ENCODE measurements at regions not wholly inside any gene's neighbourhood (a gene's known extent, or its start where the extent isn't known, plus 50 kb on each side); places are given as distances from the start of the nearest gene placed in this dataset.

GRCh38 chr4:24174602-24175001 is 284.8 kb upstream of the PPARGC1A start:
- in situ Hi-C loops (cut with HindIII; ENCODE audit: low sequenced_read_pairs), result no loop called here

- in situ Hi-C loops (cut with HindIII; ENCODE audit: low sequenced_read_pairs), result no loop called here
Observed at GRCh38 chr4:24172406-24172805, 282.6 kb upstream of the PPARGC1A start.

- in situ Hi-C loops (cut with HindIII; ENCODE audit: low sequenced_read_pairs), result no loop called here
Observed at GRCh38 chr4:24169956-24170355, 280.1 kb upstream of the PPARGC1A start.

DNA sequence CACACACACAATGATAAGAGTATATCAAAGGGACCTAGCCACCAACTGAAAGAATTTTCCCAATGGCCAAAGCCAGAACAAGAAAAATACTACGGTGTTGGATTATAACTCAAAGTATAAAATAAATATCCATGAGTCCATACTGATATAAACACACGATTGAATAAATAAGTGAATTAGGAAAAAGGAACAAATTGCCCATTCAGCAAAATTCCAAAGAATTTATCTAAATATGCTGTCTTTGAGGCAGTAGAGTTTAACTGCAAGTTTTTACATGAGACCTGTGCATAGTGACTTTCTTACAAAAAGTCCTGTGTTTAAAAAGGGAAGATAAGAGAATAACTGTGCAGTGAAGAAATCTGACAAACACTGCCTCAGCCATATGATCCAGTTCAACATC is 278.8 kb upstream of the PPARGC1A start:
- in situ Hi-C loops (cut with HindIII; ENCODE audit: low sequenced_read_pairs), result no loop called here

- in situ Hi-C loops (cut with HindIII; ENCODE audit: low sequenced_read_pairs), result no loop called here
Observed at GRCh38 chr4:24166501-24166900, 276.7 kb upstream of the PPARGC1A start.

GRCh38 chr4:24164797-24165196 is 274.9 kb upstream of the PPARGC1A start:
- in situ Hi-C loops (cut with HindIII; ENCODE audit: low sequenced_read_pairs), result no loop called here

DNA sequence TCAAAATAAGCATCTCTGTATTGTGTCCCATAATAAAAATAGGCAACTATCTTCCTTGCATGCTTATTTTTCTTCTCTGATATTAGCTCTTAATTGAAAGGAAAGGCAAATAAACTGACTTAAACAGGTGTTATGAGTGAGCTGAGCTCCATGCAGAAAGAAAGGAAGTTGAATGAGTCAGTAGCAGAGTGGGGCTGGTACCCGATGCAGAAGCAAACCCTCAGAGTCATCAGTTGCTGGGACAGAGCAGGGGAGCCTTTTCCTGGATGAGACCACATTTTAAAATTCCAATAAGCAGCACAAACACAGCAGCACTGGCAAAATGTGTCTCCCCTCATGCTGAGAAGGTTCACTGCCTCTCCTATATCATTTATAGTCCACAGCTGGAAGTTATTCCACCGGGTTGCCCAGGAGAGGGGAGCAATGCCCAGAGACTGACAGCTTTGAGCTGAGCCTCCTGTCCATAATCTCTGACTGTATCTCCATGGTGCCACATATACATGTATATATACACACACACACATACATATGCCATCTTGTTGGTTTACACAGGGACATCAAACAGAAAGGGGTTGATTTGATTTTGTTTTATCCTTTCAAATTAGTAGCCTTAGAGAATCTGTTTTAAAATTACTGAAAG is 274.3 kb upstream of the PPARGC1A start:
- in situ Hi-C loops (cut with HindIII; ENCODE audit: low sequenced_read_pairs), result no loop called here

GRCh38 chr4:24163314-24163713 is 273.5 kb upstream of the PPARGC1A start:
- in situ Hi-C loops (cut with HindIII; ENCODE audit: low sequenced_read_pairs), result no loop called here

DNA sequence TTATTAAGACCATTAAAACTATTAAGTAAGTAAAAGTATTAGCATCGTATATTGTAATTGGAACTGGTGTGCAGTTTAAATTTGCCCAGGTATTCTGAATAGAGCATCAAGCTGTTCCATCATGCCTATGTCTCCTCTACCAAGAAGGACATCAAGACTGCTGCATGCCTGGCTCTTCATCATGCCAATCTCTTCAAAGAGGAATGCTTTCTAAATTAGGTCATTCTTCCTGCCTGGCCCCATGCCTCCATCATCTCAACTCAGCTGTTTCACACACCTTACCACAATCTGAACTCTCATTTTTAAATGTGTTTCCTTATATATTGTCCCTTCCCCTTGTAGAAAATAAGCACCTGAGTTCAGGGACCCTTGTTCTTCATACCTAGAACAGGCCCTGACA is 270.5 kb upstream of the PPARGC1A start:
- in situ Hi-C loops (cut with HindIII; ENCODE audit: low sequenced_read_pairs), result no loop called here

DNA sequence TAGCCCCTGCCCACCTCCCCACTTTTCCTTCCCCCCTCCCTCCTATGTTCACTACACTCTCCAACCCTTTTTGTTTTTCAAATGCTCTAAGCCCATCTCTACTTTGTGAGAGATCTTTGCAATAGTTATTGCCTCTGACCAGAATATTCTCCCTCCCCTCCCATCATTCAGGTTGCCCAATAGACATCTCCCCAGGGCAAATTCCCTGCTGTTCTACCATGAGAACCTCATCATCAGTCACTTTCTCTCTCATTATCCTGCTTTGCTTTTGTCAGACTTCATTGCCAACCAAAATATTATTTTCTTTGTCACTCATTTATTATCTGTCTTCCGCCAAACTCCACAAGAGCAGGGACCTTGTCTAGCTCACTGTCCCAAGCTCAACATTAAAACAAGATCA is 268.2 kb upstream of the PPARGC1A start:
- in situ Hi-C loops (cut with HindIII; ENCODE audit: low sequenced_read_pairs), result no loop called here

- in situ Hi-C loops (cut with HindIII; ENCODE audit: low sequenced_read_pairs), result no loop called here
Observed at GRCh38 chr4:24150034-24150433, 260.2 kb upstream of the PPARGC1A start.

GRCh38 chr4:24146127-24146526 is 256.3 kb upstream of the PPARGC1A start:
- in situ Hi-C loops (cut with HindIII; ENCODE audit: low sequenced_read_pairs), result no loop called here

GRCh38 chr4:24145591-24145990 is 255.7 kb upstream of the PPARGC1A start:
- in situ Hi-C loops (cut with HindIII; ENCODE audit: low sequenced_read_pairs), result no loop called here

- in situ Hi-C loops (cut with HindIII; ENCODE audit: low sequenced_read_pairs), result no loop called here
Observed at GRCh38 chr4:24144381-24144780, 254.5 kb upstream of the PPARGC1A start.

- in situ Hi-C loops (cut with HindIII; ENCODE audit: low sequenced_read_pairs), result no loop called here
Observed at GRCh38 chr4:24143741-24144140, 253.9 kb upstream of the PPARGC1A start.

DNA sequence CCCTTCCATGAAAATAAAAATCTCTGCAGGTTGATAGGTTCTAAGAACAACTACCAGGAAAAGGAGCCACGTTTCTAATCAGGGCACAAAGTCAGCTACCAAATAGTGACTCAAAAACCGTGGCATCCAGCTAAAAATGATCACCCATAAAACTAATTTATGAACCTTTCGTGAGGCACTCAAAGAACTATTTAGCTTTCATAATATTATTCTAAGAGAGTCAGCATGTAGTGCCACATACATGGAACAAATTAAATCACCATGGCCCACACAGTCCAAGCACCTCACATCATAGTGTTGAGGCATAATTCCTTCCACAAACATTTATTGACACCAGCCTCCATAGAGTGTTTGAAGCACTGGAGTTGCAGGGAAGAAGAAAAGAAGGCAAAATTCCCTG is 252.0 kb upstream of the PPARGC1A start:
- in situ Hi-C loops (cut with HindIII; ENCODE audit: low sequenced_read_pairs), result no loop called here

DNA sequence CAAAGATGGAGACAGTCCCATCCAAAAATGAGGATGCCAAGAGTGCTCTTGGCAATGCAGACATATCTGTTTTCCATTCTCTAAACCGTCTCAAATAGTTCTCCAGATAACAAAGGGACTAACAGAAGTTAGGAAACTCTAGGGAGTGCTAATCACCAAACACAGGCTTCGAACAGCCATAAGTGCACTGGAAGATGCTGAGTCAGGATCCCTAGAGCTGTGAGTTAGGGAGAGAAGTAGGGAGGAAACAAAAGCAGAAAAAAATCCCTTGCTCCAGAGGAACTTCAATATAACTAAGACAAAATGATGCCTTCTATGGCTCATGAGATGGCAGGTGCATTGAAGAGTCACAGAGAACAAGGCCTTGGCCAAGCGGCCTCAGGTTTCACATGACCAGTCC is 251.0 kb upstream of the PPARGC1A start:
- in situ Hi-C loops (cut with HindIII; ENCODE audit: low sequenced_read_pairs), result no loop called here

- in situ Hi-C loops (cut with HindIII; ENCODE audit: low sequenced_read_pairs), result no loop called here
Observed at GRCh38 chr4:24137671-24138601, 248.1 kb upstream of the PPARGC1A start.

DNA sequence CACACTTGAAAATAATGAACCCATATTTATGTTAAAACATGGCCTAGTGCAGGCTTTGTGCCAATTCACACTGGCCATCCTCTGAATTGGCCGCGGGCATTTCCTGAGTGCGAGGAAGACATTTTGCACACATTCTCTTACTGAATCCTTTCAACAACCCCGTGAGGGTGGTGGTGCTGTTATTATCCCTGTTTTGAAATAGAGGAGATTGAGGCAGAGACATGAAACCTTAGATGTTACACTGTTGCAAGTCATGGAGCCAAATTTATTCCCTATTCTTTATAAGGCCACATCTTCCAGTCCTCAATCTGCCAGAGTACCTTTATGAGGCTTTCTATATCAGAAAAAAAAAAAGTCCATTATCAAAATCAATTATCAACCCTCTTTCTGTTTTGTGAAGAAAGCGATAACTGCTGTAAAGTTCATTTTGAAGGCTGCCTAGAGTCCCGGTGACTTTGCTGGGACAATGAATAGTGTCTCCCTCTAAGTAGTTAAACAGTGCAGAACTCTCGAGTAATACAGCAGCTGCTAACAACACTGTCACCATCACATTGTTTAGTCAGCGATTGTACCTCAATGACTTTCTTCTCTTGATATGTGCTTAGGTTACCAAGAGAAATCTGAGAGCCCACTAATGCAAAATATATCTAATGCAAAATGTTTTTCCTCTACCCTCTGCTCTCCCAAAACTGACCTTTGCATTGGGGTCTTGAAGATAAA is 242.3 kb upstream of the PPARGC1A start:
- in situ Hi-C loops (cut with HindIII; ENCODE audit: low sequenced_read_pairs), result no loop called here

- in situ Hi-C loops (cut with HindIII; ENCODE audit: low sequenced_read_pairs), result no loop called here
Observed at GRCh38 chr4:24130637-24131036, 240.8 kb upstream of the PPARGC1A start.

DNA sequence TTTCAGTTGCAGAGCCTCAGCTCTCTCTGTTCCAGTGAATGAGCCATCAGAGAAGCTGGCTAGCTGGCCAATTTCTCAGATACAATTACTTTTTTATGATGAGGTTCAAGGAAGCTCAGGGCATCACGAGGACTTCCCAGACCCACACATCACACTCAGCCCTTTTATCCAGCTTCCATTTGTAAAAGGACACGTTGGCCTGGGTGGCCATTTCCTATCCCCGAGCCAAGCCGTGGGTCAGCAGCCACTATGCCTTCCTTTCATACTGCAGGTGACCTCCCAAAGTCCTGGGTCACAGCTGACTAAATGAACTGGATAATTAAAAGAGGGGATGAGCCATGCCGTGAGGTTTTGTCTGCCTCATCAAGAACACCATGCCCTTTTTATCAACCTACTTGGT is 236.9 kb upstream of the PPARGC1A start:
- in situ Hi-C loops (cut with HindIII; ENCODE audit: low sequenced_read_pairs), result no loop called here
